ENCODE measurements at regions not wholly inside any gene's neighbourhood (a gene's known extent, or its start where the extent isn't known, plus 50 kb on each side); places are given as distances from the start of the nearest gene placed in this dataset.

- TF ChIP-seq CTCF (IDR thresholded peaks at IDR 0.05) (no peak), POLR2A (IDR thresholded peaks at IDR 0.05) (no peak)
Observed at GRCh38 chr14:86723254-86723624, 1193.3 kb downstream of the FLRT2 start.

Data from right lobe of liver (tissue), 4 donors.